ENCODE measurements at regions not wholly inside any gene's neighbourhood (a gene's known extent, or its start where the extent isn't known, plus 50 kb on each side); places are given as distances from the start of the nearest gene placed in this dataset.
"Not testable (repeated sequence)": the region's sequence is repeated elsewhere in the genome, so short reads cannot be mapped to it uniquely, and the experiment has no call there.

DNA sequence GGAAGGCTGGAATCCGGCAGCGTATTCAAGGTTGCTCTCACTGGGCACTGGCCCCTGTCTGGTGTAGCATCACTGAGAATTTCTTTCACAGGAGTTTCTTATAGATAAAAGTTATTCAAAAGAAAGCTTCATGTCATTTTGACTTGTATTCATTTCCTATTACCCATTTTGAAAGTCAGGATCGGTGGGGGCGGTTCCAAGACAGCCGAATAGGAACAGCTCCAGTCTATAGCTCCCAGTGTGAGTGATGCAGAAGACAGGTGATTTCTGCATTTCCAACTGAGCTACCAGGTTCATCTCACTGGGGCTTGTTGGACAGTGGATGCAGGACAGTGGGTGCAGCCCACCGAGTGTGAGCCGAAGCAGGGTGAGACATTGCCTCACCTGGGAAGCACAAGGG, 51.5 kb upstream of the CDC42EP3 start:
- H3K27me3 ChIP-seq; H3K9me3 ChIP-seq; H3K4me1 ChIP-seq; intact Hi-C loops (cut with DNase I; ENCODE audit: low total_unique reads); DNase-seq (ENCODE audit: low spot score in 2 of 2); H3K36me3 ChIP-seq; H3K4me3 ChIP-seq; H3K27ac ChIP-seq: not testable (repeated sequence)

DNA sequence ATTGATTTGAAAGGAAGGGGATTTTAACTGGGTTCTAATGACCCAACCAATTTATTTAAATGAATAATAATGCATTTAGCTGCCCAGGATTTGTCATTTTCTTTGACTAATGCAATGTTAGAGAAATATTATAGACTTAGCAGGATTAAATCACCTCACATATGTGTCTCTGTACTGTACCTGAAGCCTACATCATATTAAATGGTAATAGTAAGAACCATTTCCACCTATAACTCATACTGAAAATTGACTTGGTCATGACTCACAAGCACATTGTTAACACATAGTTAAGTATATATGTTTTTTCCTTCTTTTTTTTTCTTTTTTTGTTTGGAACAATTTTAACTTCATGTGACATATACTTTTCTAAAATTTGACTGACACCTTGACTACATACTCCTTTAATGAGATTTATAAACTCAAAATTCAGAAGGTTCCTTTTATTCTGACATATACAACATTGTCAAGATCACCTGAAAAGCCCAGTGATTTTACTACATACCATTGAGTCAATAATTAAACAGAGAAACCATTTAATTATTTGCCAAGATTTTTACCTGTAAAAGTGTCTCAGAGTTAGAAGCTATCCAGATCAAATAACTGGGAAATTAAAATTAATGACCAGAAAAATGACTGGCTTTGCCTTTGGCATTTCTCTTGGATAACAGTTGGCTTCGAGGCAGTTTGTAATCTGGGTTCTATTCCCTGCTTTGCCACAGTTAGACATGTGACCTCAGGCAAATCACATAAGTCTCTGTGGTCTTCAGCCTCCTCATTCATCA, 58.8 kb upstream of the CDC42EP3 start:
- Histone ChIP-seq H3K27ac (no peak overlapping the region), H3K4me1 (no peaks in the 10 kb centered on the region), H3K9me3 (no peaks in the 10 kb centered on the region), H3K27me3 (no peaks in the 10 kb centered on the region), H3K4me3 (no peak overlapping the region), H3K36me3 (no peaks in the 10 kb centered on the region)
- intact Hi-C loops (cut with DNase I; ENCODE audit: low total_unique reads): no loop called here
- TF ChIP-seq POLR2A (IDR thresholded peaks at IDR 0.05) (no peak), POLR2AphosphoS5 (IDR thresholded peaks at IDR 0.05) (no peak)
- TF ChIP-seq, protein P1, sequence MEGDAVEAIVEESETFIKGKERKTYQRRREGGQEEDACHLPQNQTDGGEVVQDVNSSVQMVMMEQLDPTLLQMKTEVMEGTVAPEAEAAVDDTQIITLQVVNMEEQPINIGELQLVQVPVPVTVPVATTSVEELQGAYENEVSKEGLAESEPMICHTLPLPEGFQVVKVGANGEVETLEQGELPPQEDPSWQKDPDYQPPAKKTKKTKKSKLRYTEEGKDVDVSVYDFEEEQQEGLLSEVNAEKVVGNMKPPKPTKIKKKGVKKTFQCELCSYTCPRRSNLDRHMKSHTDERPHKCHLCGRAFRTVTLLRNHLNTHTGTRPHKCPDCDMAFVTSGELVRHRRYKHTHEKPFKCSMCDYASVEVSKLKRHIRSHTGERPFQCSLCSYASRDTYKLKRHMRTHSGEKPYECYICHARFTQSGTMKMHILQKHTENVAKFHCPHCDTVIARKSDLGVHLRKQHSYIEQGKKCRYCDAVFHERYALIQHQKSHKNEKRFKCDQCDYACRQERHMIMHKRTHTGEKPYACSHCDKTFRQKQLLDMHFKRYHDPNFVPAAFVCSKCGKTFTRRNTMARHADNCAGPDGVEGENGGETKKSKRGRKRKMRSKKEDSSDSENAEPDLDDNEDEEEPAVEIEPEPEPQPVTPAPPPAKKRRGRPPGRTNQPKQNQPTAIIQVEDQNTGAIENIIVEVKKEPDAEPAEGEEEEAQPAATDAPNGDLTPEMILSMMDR (IDR thresholded peaks at IDR 0.05): no peak
- DNase-seq (ENCODE audit: low spot score in 2 of 2): no peak

DNA sequence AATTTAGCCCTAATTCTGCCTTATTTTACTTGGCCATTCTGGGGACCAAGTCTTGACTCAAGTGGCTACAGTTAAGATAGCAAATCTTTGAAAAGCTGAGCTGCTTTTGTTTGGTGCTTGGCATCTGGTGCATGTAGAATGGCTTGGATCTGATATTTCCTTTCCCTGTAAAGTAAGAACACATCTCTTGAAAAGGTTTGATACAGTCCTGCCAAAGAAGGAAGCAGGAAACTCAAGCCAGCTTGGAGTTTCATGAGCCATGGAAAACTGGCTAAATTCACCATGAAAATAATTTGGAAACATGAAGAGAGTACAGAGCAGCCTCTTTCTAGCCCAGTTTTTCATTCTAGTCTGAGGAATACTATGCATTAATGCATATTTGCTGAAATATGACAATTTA, 61.0 kb upstream of the CDC42EP3 start:
- H3K9me3 ChIP-seq; H3K27me3 ChIP-seq; H3K4me1 ChIP-seq; H3K4me3 ChIP-seq; H3K27ac ChIP-seq; H3K36me3 ChIP-seq; intact Hi-C loops (cut with DNase I; ENCODE audit: low total_unique reads); DNase-seq (ENCODE audit: low spot score in 2 of 2): not testable (repeated sequence)

DNA sequence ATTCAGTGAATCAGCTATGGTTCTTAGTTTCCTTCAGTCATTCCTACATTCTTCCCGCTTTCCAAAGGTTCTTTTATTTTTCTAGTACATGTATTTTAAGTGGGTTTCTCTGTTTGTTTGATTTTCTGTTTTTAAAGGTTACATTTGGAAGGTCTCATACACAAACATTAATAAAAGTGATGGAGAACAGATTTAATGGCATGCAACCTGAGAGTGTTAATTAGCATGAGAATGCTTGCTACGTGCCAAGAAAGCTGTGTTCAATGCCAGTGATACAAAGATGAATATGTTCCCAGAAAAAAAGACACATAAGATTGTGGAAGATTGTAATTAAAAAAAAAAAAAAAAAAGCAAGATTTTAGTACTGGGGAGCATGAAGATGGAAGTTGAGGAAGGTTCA, 61.8 kb upstream of the CDC42EP3 start:
- intact Hi-C loops (cut with DNase I; ENCODE audit: low total_unique reads): no loop called here

DNA sequence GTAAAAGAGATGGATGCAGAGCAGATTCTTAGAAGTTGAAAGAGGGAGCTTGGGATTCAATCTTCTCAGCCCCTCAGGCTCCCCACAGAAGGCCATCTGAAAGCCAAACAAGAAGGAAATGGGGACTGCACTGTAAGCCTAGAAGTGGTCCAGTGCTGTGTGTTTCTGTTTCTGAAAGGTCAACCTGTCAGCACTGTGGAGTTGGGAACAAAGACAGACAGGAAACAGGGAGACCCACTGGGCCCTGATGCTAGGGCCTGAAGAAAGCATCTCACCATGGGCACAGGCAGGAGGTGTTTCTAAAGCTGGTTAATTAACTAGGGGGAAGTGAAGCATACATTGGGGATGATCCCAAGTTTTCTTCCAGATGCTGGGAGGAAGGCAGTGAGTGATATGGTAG, 62.5 kb upstream of the CDC42EP3 start:
- H3K36me3 ChIP-seq; H3K27ac ChIP-seq; H3K27me3 ChIP-seq; H3K9me3 ChIP-seq; H3K4me3 ChIP-seq; H3K4me1 ChIP-seq; DNase-seq (ENCODE audit: low spot score in 2 of 2); intact Hi-C loops (cut with DNase I; ENCODE audit: low total_unique reads): not testable (repeated sequence)

More for the DNA sequence above, 61.8 kb upstream of the CDC42EP3 start:
- Histone ChIP-seq H3K4me1 (no peaks in the 10 kb centered on the region), H3K9me3 (no peaks in the 10 kb centered on the region), H3K4me3 (no peak overlapping the region), H3K36me3 (no peaks in the 10 kb centered on the region), H3K27ac (no peak overlapping the region), H3K27me3 (no peaks in the 10 kb centered on the region)
- no peak for DNase-seq (ENCODE audit: low spot score in 2 of 2)
- TF ChIP-seq, protein P1 (IDR thresholded peaks at IDR 0.05): no peak
- no peak for TF ChIP-seq POLR2AphosphoS5 (IDR thresholded peaks at IDR 0.05)
- no peak for TF ChIP-seq POLR2A (IDR thresholded peaks at IDR 0.05)

DNA sequence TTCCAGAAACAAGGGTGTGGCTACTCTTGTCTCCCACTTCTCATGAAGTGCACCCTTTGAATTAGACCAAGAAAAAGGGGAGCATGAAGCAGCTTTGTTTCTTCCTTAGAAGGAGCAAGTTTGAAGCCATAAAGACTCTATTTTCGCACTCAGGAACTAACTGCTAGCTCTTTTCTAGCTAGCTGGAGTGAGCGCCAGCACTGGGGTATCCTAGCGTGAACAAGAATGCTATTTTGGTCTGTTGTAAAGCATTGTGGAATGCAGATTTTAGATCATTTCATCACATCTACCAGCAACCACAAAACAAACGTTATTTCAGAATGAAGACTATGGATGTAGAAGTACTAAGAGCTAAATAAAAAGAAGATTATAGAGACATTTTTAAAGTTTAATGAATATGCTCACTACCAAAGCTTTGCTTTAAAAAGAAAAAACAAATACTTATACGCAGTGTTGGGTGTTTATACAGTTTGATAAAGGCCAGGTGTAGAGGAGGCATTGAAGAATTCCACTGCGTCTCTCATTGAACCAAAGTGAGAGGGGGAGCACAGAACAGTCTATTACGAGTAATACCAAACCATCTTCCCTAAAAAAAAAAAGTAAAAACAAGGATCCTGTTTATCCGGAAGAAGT, 63.6 kb upstream of the CDC42EP3 start:
- H3K9me3 ChIP-seq; intact Hi-C loops (cut with DNase I; ENCODE audit: low total_unique reads); H3K27me3 ChIP-seq; H3K27ac ChIP-seq; H3K36me3 ChIP-seq; H3K4me1 ChIP-seq; DNase-seq (ENCODE audit: low spot score in 2 of 2); H3K4me3 ChIP-seq: not testable (repeated sequence)

DNA sequence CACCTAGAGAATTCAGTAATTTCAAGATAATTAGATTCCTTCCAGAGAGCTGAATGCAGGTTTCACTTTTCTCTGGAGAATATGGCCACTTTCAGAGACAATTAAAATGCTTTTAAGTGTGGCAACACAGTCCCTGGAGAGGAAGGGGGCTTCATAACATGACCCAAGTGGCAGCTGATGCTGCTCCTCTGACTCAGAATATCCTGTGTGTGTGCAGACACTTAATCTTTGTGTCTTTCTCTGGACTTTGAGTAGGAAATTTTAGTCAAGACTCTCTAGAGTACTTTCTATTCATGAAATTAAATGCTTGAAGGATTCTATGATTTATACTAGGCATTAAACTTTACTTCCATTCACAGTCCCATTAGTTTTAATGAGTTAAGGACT, 64.1 kb upstream of the CDC42EP3 start:
- H3K4me1 ChIP-seq; H3K4me3 ChIP-seq; H3K27ac ChIP-seq; H3K36me3 ChIP-seq; DNase-seq (ENCODE audit: low spot score in 2 of 2); intact Hi-C loops (cut with DNase I; ENCODE audit: low total_unique reads); H3K27me3 ChIP-seq; H3K9me3 ChIP-seq: not testable (repeated sequence)
